GM23248 (cell line): ENCODE measurements at regions not wholly inside any gene's neighbourhood (a gene's known extent, or its start where the extent isn't known, plus 50 kb on each side); places are given as distances from the start of the nearest gene placed in this dataset.

Experiments used
- EZH2 ChIP-seq: fragments of 200-600 bp; sonication (generic); IDR thresholded peaks from 2 replicates; pipeline ENCODE4 v1.6.1; 2018; ENCODE audit warnings: antibody characterized with exemption, mild to moderate bottlenecking; ENCODE audit not compliant: insufficient read depth, poor library complexity, severe bottlenecking
- EZH2phosphoT487 ChIP-seq: fragments of 200-600 bp; sonication (generic); IDR thresholded peaks from 2 replicates; pipeline ENCODE4 v1.6.1; 2018; ENCODE audit warnings: antibody characterized with exemption, moderate library complexity, mild to moderate bottlenecking, low read depth; ENCODE audit not compliant: insufficient read depth

- no peak for TF ChIP-seq EZH2
- no peak for TF ChIP-seq EZH2phosphoT487
Observed at GRCh38 chr2:15735484-15736326, 144.0 kb downstream of the DDX1 start.
